T-cell (primary cell): ENCODE measurements at regions not wholly inside any gene's neighbourhood (a gene's known extent, or its start where the extent isn't known, plus 50 kb on each side); places are given as distances from the start of the nearest gene placed in this dataset.
A peak's percentile ranks its signal among the peaks of the same experiment; 100 is the strongest.

Experiments
- ATAC-seq, 4 experiments: fragments of 200-7000 bp in 3 of 4; fragments of 150-1000 bp in 1 of 4; cut with Tn5 transposase; replicated peaks in 1 of 4; 1 replicate in 3 of 4; 2 replicates in 1 of 4; pipeline ENCODE4 v1.10.0; 2021; ENCODE audit warnings: moderate library complexity in 3 of 4, mild to moderate bottlenecking in 2 of 4, moderate number of reproducible peaks in 1 of 4
- CTCF ChIA-PET, 2 donors: fragments of 300-600 bp; sonication (Branson Sonifier 250); formaldehyde crosslinking; loops; one replicate each; lab custom pipeline; 2022; ENCODE audit warnings: antibody characterized with exemption in 2 of 2; lab: Charles Lee
- POLR2A ChIA-PET, 2 donors: fragments of 300-600 bp; sonication (Branson Sonifier 250); formaldehyde crosslinking; loops; one replicate each; lab custom pipeline; 2022; ENCODE audit warnings: antibody characterized with exemption in 2 of 2; lab: Charles Lee
- DNase-seq, 35 experiments: peaks; one replicate each; pipeline versions ENCODE4 v3.0.0 to v3.0.0-alpha.2; 2013 to 2023
- H3K27ac ChIP-seq: one replicate; pipeline ENCODE4 v1.5.1; 2013; ENCODE audit warnings: low read length
- H3K27me3 ChIP-seq, 2 experiments: replicated peaks in 1 of 2; 1 replicate in 1 of 2; 2 replicates in 1 of 2; pipeline versions ENCODE4 v1.6.1 to v1.7.0; 2013; ENCODE audit warnings: low read length in 1 of 2, mixed read lengths in 1 of 2; ENCODE audit not compliant: control insufficient read depth in 2 of 2, insufficient read depth in 2 of 2; ENCODE audit errors: extremely low read depth in 1 of 2
- H3K36me3 ChIP-seq, 2 donors: 1 replicate in 1 of 2; 2 replicates in 1 of 2; pipeline versions ENCODE4 v1.6.1 to v1.7.0; 2013; ENCODE audit warnings: low read length in 1 of 2; ENCODE audit not compliant: control insufficient read depth in 2 of 2, insufficient read depth in 1 of 2; ENCODE audit errors: extremely low read depth in 1 of 2
- H3K4me1 ChIP-seq, 2 experiments: 1 replicate in 1 of 2; 2 replicates in 1 of 2; pipeline versions ENCODE4 v1.6.1 to v1.7.0; 2013; ENCODE audit warnings: low read length in 2 of 2, mixed read lengths in 1 of 2; ENCODE audit not compliant: insufficient read depth in 2 of 2, control insufficient read depth in 1 of 2; ENCODE audit errors: extremely low read depth in 1 of 2
- H3K4me3 ChIP-seq, 2 donors: 1 replicate in 1 of 2; 2 replicates in 1 of 2; pipeline versions ENCODE4 v1.5.1 to v1.7.0; 2013; ENCODE audit warnings: mild to moderate bottlenecking in 2 of 2, low read length in 1 of 2, moderate library complexity in 1 of 2; ENCODE audit not compliant: control insufficient read depth in 1 of 2; ENCODE audit errors: extremely low read depth in 1 of 2
- H3K9me3 ChIP-seq: 2 replicates; pipeline ENCODE4 v1.7.0; 2013
- H3K27ac Mint-ChIP-seq, 2 donors: one replicate each; pipeline ENCODE4 v1.8.0; 2020 to 2021; ENCODE audit warnings: mild to moderate bottlenecking in 2 of 2, mixed read lengths in 2 of 2
- H3K27me3 Mint-ChIP-seq, 2 donors: one replicate each; pipeline ENCODE4 v1.8.0; 2021 to 2022; ENCODE audit warnings: mixed read lengths in 2 of 2
- H3K36me3 Mint-ChIP-seq: one replicate; pipeline ENCODE4 v1.8.0; 2021; ENCODE audit warnings: mixed read lengths
- H3K4me1 Mint-ChIP-seq, 3 donors: one replicate each; pipeline ENCODE4 v1.8.0; 2020 to 2022; ENCODE audit warnings: mixed read lengths in 3 of 3, mild to moderate bottlenecking in 1 of 3
- H3K4me3 Mint-ChIP-seq, 3 donors: one replicate each; pipeline ENCODE4 v1.8.0; 2020 to 2022; ENCODE audit warnings: mild to moderate bottlenecking in 3 of 3, mixed read lengths in 3 of 3, moderate library complexity in 3 of 3
- H3K9me3 Mint-ChIP-seq, 3 donors: one replicate each; pipeline ENCODE4 v1.8.0; 2020 to 2022; ENCODE audit warnings: mixed read lengths in 3 of 3
- WGBS: methylation state at CpG from one replicate; pipeline ENCODE4 v1.1.5; 2013; ENCODE audit warnings: missing lambda C conversion rate; ENCODE audit not compliant: insufficient coverage; 5-methylcytosine and 5-hydroxymethylcytosine counted together

- Histone ChIP-seq H3K27me3 (no peaks in the 10 kb centered on the region), H3K27ac (no peak overlapping the region), H3K4me3 (no peak overlapping the region), H3K36me3 (no peaks in the 10 kb centered on the region), H3K4me1 (peaks cover 4 to 13% of the 10 kb centered on the region in 2 experiments), H3K9me3 (no peaks in the 10 kb centered on the region)
- Mint-ChIP-seq H3K36me3 (peaks cover 16% of the 10 kb centered on the region), H3K27ac (no peak overlapping the region), H3K9me3 (peaks cover 0 to 5% (median 0%) of the 10 kb centered on the region in 3 donors), H3K4me1 (peaks cover 16 to 26% (median 23%) of the 10 kb centered on the region in 3 donors), H3K4me3 (no peak overlapping the region), H3K27me3 (peaks cover 2 to 6% of the 10 kb centered on the region in 2 donors)
- DNase-seq (no peak), ATAC-seq (no peak)
- 93% methylated on average over 3 of the region's 7 CpGs for WGBS
- POLR2A ChIA-PET: no interaction called here
- CTCF ChIA-PET: no interaction called here
Observed at GRCh38 chr6:156016186-156016976, 560.7 kb upstream of the NOX3 start.

DNA sequence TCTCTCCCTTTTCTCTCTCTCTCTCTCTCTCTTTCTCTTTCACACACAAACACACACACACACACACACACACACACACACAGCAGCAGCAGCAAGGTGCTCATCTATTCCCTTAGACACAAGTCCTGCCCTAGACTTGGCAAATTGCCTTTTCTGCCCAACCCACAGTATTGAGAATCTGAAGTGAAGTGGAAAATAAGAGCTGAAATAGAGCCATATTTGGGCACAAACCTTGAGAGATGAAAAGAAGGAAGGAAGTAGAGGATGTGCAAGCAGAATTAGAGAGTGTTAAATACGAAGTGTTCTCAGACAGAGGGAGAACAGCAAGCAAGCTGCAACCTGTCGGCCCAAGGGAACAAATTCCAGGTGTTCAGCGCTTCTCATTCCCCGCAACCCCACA, 557.5 kb upstream of the NOX3 start:
- no peak overlapping the region for H3K27ac ChIP-seq
- H3K4me1 Mint-ChIP-seq: peaks cover 16 to 26% (median 23%) of the 10 kb centered on the region in 3 donors

GRCh38 chr6:156009656-156010055, 554.0 kb upstream of the NOX3 start:
- Histone ChIP-seq H3K36me3 (no peaks in the 10 kb centered on the region), H3K9me3 (no peaks in the 10 kb centered on the region), H3K27ac (no peak overlapping the region), H3K27me3 (no peaks in the 10 kb centered on the region), H3K4me3 (no peak overlapping the region), H3K4me1 (peaks cover 4 to 13% of the 10 kb centered on the region in 2 experiments)
- peaks cover 14 to 17% (median 16%) of the 10 kb centered on the region in 3 donors for H3K4me1 Mint-ChIP-seq
- ChIA-PET CTCF (no interaction called here), POLR2A (no interaction called here)
- peaks cover 0 to 3% (median 0%) of the 10 kb centered on the region in 3 donors for H3K9me3 Mint-ChIP-seq
- H3K4me3 Mint-ChIP-seq: no peak overlapping the region
- WGBS: no CpG with 5 or more reads among the region's 1 CpG
- peaks cover 0 to under 1% of the 10 kb centered on the region in 2 donors for H3K27me3 Mint-ChIP-seq
- ATAC-seq: no peak
- no peak for DNase-seq
- H3K27ac Mint-ChIP-seq: no peak overlapping the region
- H3K36me3 Mint-ChIP-seq: peaks cover 3% of the 10 kb centered on the region

More for the DNA sequence above, 557.5 kb upstream of the NOX3 start:
- Histone ChIP-seq H3K4me1 (peaks cover 4 to 13% of the 10 kb centered on the region in 2 experiments), H3K9me3 (no peaks in the 10 kb centered on the region), H3K27me3 (no peaks in the 10 kb centered on the region), H3K4me3 (peak overlapping the region in 1 of 2 donors; percentile 53), H3K36me3 (no peaks in the 10 kb centered on the region)
- no CpG with 5 or more reads among the region's 4 CpGs for WGBS
- Mint-ChIP-seq H3K27me3 (peaks cover 2 to 6% of the 10 kb centered on the region in 2 donors), H3K27ac (peak overlapping the region in 1 of 2 donors; percentile 67), H3K4me3 (peak overlapping the region in 1 of 3 donors; percentile 46), H3K36me3 (peaks cover 16% of the 10 kb centered on the region), H3K9me3 (peaks cover 0 to 8% (median 0%) of the 10 kb centered on the region in 3 donors)
- ChIA-PET POLR2A (no interaction called here), CTCF (no interaction called here)
- peak in 1 of 35 experiments; percentile 1 for DNase-seq
- ATAC-seq: peak in 1 of 4 experiments; percentile 44

DNA sequence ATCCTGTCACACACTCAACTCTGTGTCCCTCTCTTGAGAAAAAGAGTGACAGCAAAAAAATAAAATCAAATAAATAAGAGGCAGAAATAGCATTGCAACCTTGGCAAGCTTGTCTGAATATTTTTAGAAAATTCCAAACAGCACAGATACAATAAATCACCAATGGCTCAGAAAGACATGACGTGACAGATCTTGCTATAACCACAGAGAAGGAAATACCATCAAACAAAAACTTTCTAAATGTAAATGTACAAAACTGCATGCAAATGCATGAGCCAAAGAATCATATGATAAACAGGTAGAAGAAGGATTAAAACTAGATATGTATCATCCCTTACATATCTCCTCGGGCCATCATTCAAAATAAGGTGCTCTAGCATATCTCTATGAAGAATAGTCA, 549.2 kb upstream of the NOX3 start:
- H3K4me1 ChIP-seq: no peaks in the 10 kb centered on the region
- no peaks in the 10 kb centered on the region for H3K27me3 ChIP-seq
- ATAC-seq (no peak), DNase-seq (no peak)
- no peaks in the 10 kb centered on the region for H3K27me3 Mint-ChIP-seq
- H3K27ac Mint-ChIP-seq: no peak overlapping the region
- peaks cover 3% of the 10 kb centered on the region for H3K36me3 Mint-ChIP-seq
- H3K9me3 Mint-ChIP-seq: peaks cover 0 to 3% (median 0%) of the 10 kb centered on the region in 3 donors
- H3K9me3 ChIP-seq: no peaks in the 10 kb centered on the region
- H3K4me1 Mint-ChIP-seq: no peaks in the 10 kb centered on the region
- CTCF ChIA-PET: no interaction called here
- no peaks in the 10 kb centered on the region for H3K36me3 ChIP-seq
- no CpG with 5 or more reads among the region's 2 CpGs for WGBS
- POLR2A ChIA-PET: no interaction called here
- H3K27ac ChIP-seq: no peak overlapping the region
- H3K4me3 ChIP-seq: no peak overlapping the region
- no peak overlapping the region for H3K4me3 Mint-ChIP-seq

- no peaks in the 10 kb centered on the region for H3K36me3 Mint-ChIP-seq
- Histone ChIP-seq H3K27ac (no peak overlapping the region), H3K9me3 (no peaks in the 10 kb centered on the region), H3K36me3 (no peaks in the 10 kb centered on the region), H3K4me3 (no peak overlapping the region), H3K4me1 (no peaks in the 10 kb centered on the region), H3K27me3 (peaks cover 0 to 2% of the 10 kb centered on the region in 2 experiments)
- ChIA-PET POLR2A (no interaction called here), CTCF (no interaction called here)
- H3K4me3 Mint-ChIP-seq: no peak overlapping the region
- peaks cover 0 to 8% (median 4%) of the 10 kb centered on the region in 3 donors for H3K9me3 Mint-ChIP-seq
- no peak for DNase-seq
- peaks cover 3% of the 10 kb centered on the region in 2 donors for H3K27me3 Mint-ChIP-seq
- no peak overlapping the region for H3K27ac Mint-ChIP-seq
- ATAC-seq: no peak
- H3K4me1 Mint-ChIP-seq: no peaks in the 10 kb centered on the region
- no CpG with 5 or more reads among the region's 1 CpG for WGBS
Observed at GRCh38 chr6:155996151-155996550, 540.5 kb upstream of the NOX3 start.

DNA sequence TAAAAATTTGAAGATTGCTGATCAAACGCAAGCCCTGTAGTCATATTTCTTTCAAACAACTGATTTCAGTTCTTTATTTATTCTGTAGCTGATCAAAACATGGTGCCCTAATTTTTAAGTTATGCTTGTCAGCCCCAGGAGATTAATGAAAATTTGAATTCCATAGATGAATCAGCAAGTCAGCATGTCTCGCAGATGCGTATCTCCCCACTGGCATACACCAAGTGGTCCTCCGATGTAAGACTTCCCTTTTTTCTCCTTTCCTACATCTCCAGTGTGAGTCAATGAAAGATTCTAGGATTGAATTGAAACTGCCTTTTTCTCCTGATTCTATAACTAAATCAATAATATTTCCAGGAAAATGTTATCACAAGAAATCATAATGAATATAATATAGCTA, 539.6 kb upstream of the NOX3 start:
- H3K4me3 Mint-ChIP-seq: no peak overlapping the region
- no peak overlapping the region for H3K27ac Mint-ChIP-seq
- no peak overlapping the region for H3K27ac ChIP-seq
- H3K36me3 ChIP-seq: no peaks in the 10 kb centered on the region
- H3K9me3 Mint-ChIP-seq: peaks cover 0 to 8% (median 4%) of the 10 kb centered on the region in 3 donors
- H3K27me3 Mint-ChIP-seq: peaks cover 3% of the 10 kb centered on the region in 2 donors
- no peak overlapping the region for H3K4me3 ChIP-seq
- ATAC-seq (no peak), DNase-seq (no peak)
- H3K4me1 Mint-ChIP-seq: no peaks in the 10 kb centered on the region
- ChIA-PET POLR2A (no interaction called here), CTCF (no interaction called here)
- no peaks in the 10 kb centered on the region for H3K9me3 ChIP-seq
- no CpG with 5 or more reads among the region's 4 CpGs for WGBS
- H3K36me3 Mint-ChIP-seq: no peaks in the 10 kb centered on the region
- peaks cover 0 to 2% of the 10 kb centered on the region in 2 experiments for H3K27me3 ChIP-seq
- H3K4me1 ChIP-seq: no peaks in the 10 kb centered on the region
